B cell (primary cell): ENCODE measurements at regions not wholly inside any gene's neighbourhood (a gene's known extent, or its start where the extent isn't known, plus 50 kb on each side); places are given as distances from the start of the nearest gene placed in this dataset.

ENCODE experiments used
- ATAC-seq: fragments of 200-7000 bp; cut with Tn5 transposase; one replicate; pipeline ENCODE4 v1.10.0; 2021; ENCODE audit warnings: low read depth, mild to moderate bottlenecking, moderate number of reproducible peaks, moderate library complexity
- CTCF ChIA-PET: fragments of 350-600 bp; sonication (Branson Sonifier 250); formaldehyde crosslinking; loops from one replicate; lab custom pipeline; 2021; ENCODE audit warnings: antibody characterized with exemption, inconsistent platforms; lab: Charles Lee
- POLR2A ChIA-PET: fragments of 350-600 bp; sonication (Branson Sonifier 250); formaldehyde crosslinking; loops from one replicate; lab custom pipeline; 2021; ENCODE audit warnings: antibody characterized with exemption; lab: Charles Lee
- DNase-seq: peaks from one replicate; pipeline ENCODE4 v3.0.0; 2013
- H2AFZ ChIP-seq: 2 replicates; pipeline ENCODE4 v1.6.1; 2012; ENCODE audit warnings: mild to moderate bottlenecking, low read depth, low read length; ENCODE audit not compliant: insufficient read depth, poor library complexity, severe bottlenecking
- H3K27ac ChIP-seq, 2 donors: 1 replicate in 1 of 2; 2 replicates in 1 of 2; pipeline ENCODE4 v1.5.1; 2012 to 2013; ENCODE audit warnings: low read length in 2 of 2, mild to moderate bottlenecking in 2 of 2, moderate library complexity in 1 of 2
- H3K27me3 ChIP-seq, 4 experiments: fragments of 200-600 bp in 1 of 4; sonication (generic) in 1 of 4; replicated peaks in 1 of 4; 1 replicate in 2 of 4; 2 replicates in 2 of 4; pipeline versions ENCODE4 v1.6.1 to v1.7.0; 2013 to 2016; ENCODE audit warnings: low read length in 3 of 4, mild to moderate bottlenecking in 2 of 4, mixed read lengths in 1 of 4, moderate library complexity in 1 of 4; ENCODE audit not compliant: insufficient read depth in 4 of 4, control insufficient read depth in 3 of 4; ENCODE audit errors: control extremely low read depth in 1 of 4
- H3K36me3 ChIP-seq, 2 experiments: replicated peaks in 1 of 2; 1 replicate in 1 of 2; 2 replicates in 1 of 2; pipeline versions ENCODE4 v1.6.1 to v1.7.1; 2013; ENCODE audit warnings: low read length in 1 of 2; ENCODE audit not compliant: insufficient read depth in 2 of 2, control insufficient read depth in 1 of 2; ENCODE audit errors: control extremely low read depth in 1 of 2, extremely low read depth in 1 of 2
- H3K4me1 ChIP-seq, 2 donors: fragments of 200-600 bp in 1 of 2; sonication (generic) in 1 of 2; 1 replicate in 1 of 2; 2 replicates in 1 of 2; pipeline versions ENCODE4 v1.5.1 to v1.6.1; 2013 to 2017; ENCODE audit warnings: low read length in 2 of 2; ENCODE audit not compliant: control insufficient read depth in 2 of 2, insufficient read depth in 2 of 2
- H3K4me2 ChIP-seq: replicated peaks from 2 replicates; pipeline ENCODE3; 2012; ENCODE audit warnings: mild to moderate bottlenecking, low read depth, low read length; ENCODE audit not compliant: poor library complexity, severe bottlenecking
- H3K4me3 ChIP-seq, 5 experiments: fragments of 200-600 bp in 1 of 5; sonication (generic) in 1 of 5; 1 replicate in 3 of 5; 2 replicates in 2 of 5; pipeline versions ENCODE4 v1.5.1 to v1.7.0; 2011 to 2016; ENCODE audit warnings: low read length in 4 of 5, mild to moderate bottlenecking in 4 of 5, low read depth in 2 of 5, control low read depth in 1 of 5, moderate library complexity in 1 of 5; ENCODE audit not compliant: insufficient read depth in 1 of 5; ENCODE audit errors: control extremely low read depth in 1 of 5, extremely low read depth in 1 of 5
- H3K79me2 ChIP-seq: fragments of 200-600 bp; sonication (generic); one replicate; pipeline ENCODE4 v1.6.0; 2016; ENCODE audit warnings: low read length; ENCODE audit not compliant: control insufficient read depth, insufficient read depth
- H3K9ac ChIP-seq: fragments of 200-600 bp; sonication (generic); 2 replicates; pipeline ENCODE4 v1.6.1; 2017; ENCODE audit warnings: mild to moderate bottlenecking, low read length, moderate library complexity
- H3K9me3 ChIP-seq, 3 donors: one replicate each; pipeline versions ENCODE4 v1.6.1 to v1.7.1; 2013; ENCODE audit warnings: low read length in 2 of 3; ENCODE audit not compliant: control insufficient read depth in 2 of 3, insufficient read depth in 1 of 3; ENCODE audit errors: control extremely low read depth in 1 of 3
- H4K20me1 ChIP-seq: 2 replicates; pipeline ENCODE4 v1.6.0; 2012; ENCODE audit warnings: mild to moderate bottlenecking, low read length; ENCODE audit not compliant: insufficient read depth, control insufficient read depth, poor library complexity, severe bottlenecking
- H3K27ac Mint-ChIP-seq: one replicate; pipeline ENCODE4 v1.8.0; 2021; ENCODE audit warnings: mixed read lengths
- H3K27me3 Mint-ChIP-seq: one replicate; pipeline ENCODE4 v1.8.0; 2021; ENCODE audit warnings: mixed read lengths
- H3K4me1 Mint-ChIP-seq: one replicate; pipeline ENCODE4 v1.8.0; 2021; ENCODE audit warnings: mixed read lengths
- H3K4me3 Mint-ChIP-seq: one replicate; pipeline ENCODE4 v1.8.0; 2021; ENCODE audit warnings: mixed read lengths
- H3K9me3 Mint-ChIP-seq: one replicate; pipeline ENCODE4 v1.8.0; 2022; ENCODE audit warnings: mixed read lengths; ENCODE audit not compliant: insufficient read depth
- CTCF ChIP-seq: fragments of 200-600 bp; IDR thresholded peaks from one replicate; pipeline ENCODE4 v1.8.0; 2022; ENCODE audit warnings: antibody characterized with exemption, mild to moderate bottlenecking
- EZH2 ChIP-seq: IDR thresholded peaks from 2 replicates; pipeline ENCODE4 v1.6.1; 2012; ENCODE audit warnings: borderline replicate concordance, low read depth, mild to moderate bottlenecking, moderate library complexity, low read length; ENCODE audit not compliant: insufficient read depth, poor library complexity, severe bottlenecking
- WGBS: methylation state at CpG from one replicate; pipeline ENCODE4 v1.1.5; 2013; ENCODE audit warnings: missing lambda C conversion rate; ENCODE audit not compliant: insufficient coverage; 5-methylcytosine and 5-hydroxymethylcytosine counted together
- intact Hi-C: fragments of 100-400 bp; cut with micrococcal nuclease; formaldehyde crosslinking; loops from one replicate; pipeline ENCODE4 v1.10.0; 2022

- ChIA-PET CTCF (no interaction called here), POLR2A (no interaction called here)
- H3K36me3 ChIP-seq, result no peaks in the 10 kb centered on the region
- Mint-ChIP-seq H3K27ac (no peak overlapping the region), H3K9me3 (no peaks in the 10 kb centered on the region), H3K4me1 (no peaks in the 10 kb centered on the region), H3K27me3 (peaks cover 26% of the 10 kb centered on the region), H3K4me3 (no peak overlapping the region)
- ATAC-seq (no peak), DNase-seq (no peak)
- no peak overlapping the region for H3K9ac ChIP-seq
- H3K4me2 ChIP-seq, result no peak overlapping the region
- intact Hi-C loops, result no loop called here
- WGBS, result 60% methylated on average over 4 of the region's 6 CpGs
- H3K4me1 ChIP-seq, result no peaks in the 10 kb centered on the region
- no peak overlapping the region for H2AFZ ChIP-seq
- peaks cover 0 to 19% (median 4%) of the 10 kb centered on the region in 4 experiments for H3K27me3 ChIP-seq
- H3K27ac ChIP-seq, result no peak overlapping the region
- H3K4me3 ChIP-seq, result no peak overlapping the region
- H3K9me3 ChIP-seq, result no peaks in the 10 kb centered on the region
- no peaks in the 10 kb centered on the region for H4K20me1 ChIP-seq
- no peaks in the 10 kb centered on the region for H3K79me2 ChIP-seq
- TF ChIP-seq CTCF (no peak), EZH2 (no peak)
Measured at GRCh38 chr9:99357575-99357974, 135.5 kb downstream of the SEC61B start.

- H3K79me2 ChIP-seq, result no peaks in the 10 kb centered on the region
- Mint-ChIP-seq H3K9me3 (no peaks in the 10 kb centered on the region), H3K4me3 (no peak overlapping the region), H3K4me1 (no peaks in the 10 kb centered on the region), H3K27me3 (peaks cover 33% of the 10 kb centered on the region), H3K27ac (no peak overlapping the region)
- H4K20me1 ChIP-seq, result no peaks in the 10 kb centered on the region
- ChIA-PET POLR2A (no interaction called here), CTCF (no interaction called here)
- intact Hi-C loops, result no loop called here
- H3K4me1 ChIP-seq, result no peaks in the 10 kb centered on the region
- DNase-seq (no peak), ATAC-seq (no peak)
- H3K4me2 ChIP-seq, result no peak overlapping the region
- no peaks in the 10 kb centered on the region for H3K9me3 ChIP-seq
- no peak overlapping the region for H2AFZ ChIP-seq
- no peaks in the 10 kb centered on the region for H3K36me3 ChIP-seq
- WGBS, result 96% methylated on average over 7 of the region's 7 CpGs
- no peak for TF ChIP-seq CTCF
- TF ChIP-seq EZH2, result no peak
- H3K9ac ChIP-seq, result no peak overlapping the region
- no peak overlapping the region for H3K4me3 ChIP-seq
- peaks cover 0 to 19% (median 4%) of the 10 kb centered on the region in 4 experiments for H3K27me3 ChIP-seq
- H3K27ac ChIP-seq, result no peak overlapping the region
Measured at GRCh38 chr9:99358668-99359067, 136.6 kb downstream of the SEC61B start.
